T-helper 1 cell treated with Interleukin-12 subunit alpha and Interleukin-12 subunit beta and Interleukin-4 antibody, amounts not matched to agents 30 ng/mL and 1 ng/mL, for 36 hours (primary cell): ENCODE measurements at regions not wholly inside any gene's neighbourhood (a gene's known extent, or its start where the extent isn't known, plus 50 kb on each side); places are given as distances from the start of the nearest gene placed in this dataset.

ENCODE experiments used
- intact Hi-C: fragments of 100-400 bp; cut with micrococcal nuclease; formaldehyde crosslinking; loops from one replicate; pipeline ENCODE4 v1.15.1; 2024

DNA sequence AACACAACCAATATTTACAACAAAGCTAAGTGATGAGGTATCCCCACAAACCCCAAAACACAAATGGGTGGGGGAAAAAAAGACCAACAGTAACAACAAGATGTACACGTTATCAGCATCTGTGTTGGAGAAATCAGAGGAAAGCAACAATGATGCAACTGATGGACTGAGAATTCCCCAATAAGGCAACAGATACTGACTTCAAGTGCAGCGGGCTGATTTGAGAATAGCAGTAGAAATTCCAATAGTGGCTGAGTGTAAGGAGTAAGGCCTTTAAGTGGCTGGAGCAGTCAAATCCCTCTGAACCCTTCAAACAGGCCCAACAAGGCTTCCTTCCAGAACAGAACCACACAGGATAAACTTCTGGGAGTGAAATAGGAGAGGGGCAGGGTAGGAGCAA lies 97.6 kb downstream of the TM2D1 start:
- intact Hi-C loops, result no loop called here

DNA sequence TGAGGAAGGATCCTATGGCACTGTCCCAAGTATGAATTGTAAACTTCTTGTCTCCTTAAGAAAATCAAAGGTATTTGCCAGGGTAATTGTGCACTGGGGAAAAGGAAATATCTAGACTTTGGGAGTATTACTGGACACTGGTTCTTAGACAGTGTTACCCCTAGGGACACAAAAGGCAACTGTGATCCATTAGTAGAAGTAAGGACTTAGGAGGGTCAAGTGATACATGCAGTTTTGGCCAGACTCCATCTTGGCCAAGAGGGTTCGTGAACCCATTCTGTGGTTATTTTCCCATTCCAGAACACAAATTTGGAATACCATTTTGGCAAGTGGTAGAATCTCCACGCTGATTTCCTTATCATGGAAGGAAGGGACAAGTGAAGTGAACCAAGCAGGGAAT lies 98.1 kb downstream of the TM2D1 start:
- intact Hi-C loops, result no loop called here

DNA sequence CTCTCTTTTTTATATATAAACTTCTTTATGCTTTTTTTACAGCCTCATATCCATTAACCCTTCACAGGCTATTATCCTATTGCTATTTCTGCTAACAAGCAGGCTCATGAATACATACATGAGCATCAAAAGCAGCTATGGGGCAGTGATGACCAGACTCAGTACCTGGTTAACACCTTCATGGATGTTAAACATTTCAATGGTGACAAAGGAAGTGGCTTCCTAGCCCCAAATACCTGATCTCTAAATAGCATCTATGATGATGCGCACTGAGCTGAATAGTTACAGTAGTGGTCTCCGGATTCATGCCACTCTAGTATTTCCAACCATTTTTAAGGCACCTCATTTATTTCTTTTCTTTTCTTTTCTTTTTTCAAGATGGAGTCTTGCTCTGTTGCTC lies 101.1 kb downstream of the TM2D1 start:
- intact Hi-C loops, result no loop called here

DNA sequence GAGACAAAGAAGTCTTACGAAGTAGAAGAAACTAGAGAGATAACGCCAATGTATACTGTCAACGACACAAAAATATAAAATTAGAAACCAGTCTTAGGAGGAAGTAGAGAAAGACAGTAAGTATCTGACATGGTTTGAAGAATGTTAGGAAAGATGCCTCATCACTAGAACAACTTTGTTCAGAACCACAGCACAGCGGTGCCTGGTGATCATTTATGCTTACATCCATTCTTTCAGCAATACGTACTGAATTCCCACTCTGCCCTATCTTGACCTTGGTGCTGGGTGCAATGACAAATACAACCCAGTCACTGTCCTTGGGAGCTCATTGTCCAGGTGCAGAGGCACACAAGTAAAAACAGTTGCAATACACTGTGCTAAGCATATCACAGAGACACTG lies 104.4 kb downstream of the TM2D1 start:
- intact Hi-C loops, result no loop called here

DNA sequence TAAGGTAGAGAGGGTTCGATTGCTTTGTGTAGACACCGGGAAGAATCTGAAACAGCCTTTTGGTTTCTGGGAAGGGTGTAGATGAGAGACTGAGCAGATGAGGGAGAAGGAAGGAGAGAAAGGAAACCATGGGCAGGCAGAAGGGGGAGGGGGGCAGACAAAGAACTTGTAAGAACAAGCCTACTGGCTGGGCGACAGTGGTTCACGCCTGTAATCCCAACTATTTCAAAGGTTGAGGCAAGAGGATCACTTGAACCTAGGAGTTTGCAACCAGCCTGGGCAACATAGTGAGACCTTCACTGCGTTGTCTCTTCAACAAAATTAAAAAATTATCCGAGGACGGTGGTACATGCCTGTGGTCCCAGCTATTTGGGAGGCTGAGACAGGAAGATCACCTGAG lies 106.2 kb downstream of the TM2D1 start:
- intact Hi-C loops, result no loop called here

DNA sequence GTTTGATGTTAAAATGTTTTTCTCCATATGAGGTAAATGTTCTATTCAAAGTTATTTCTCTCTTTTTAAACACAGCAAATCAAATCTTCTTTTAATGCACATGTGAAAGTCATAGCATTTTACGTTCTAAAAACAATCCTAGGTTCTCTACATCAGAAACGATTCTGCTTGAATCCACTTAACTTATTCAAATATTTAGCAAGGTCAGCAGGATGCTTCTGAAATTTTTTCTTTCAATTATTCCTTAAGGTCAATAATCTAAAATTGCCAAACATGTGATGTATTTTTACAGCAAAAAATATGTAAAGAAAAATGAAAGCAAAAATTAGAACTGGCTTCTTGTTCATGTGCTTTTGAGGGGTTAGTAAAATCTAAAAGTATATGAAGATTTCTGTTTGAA lies 106.7 kb downstream of the TM2D1 start:
- intact Hi-C loops, result no loop called here

DNA sequence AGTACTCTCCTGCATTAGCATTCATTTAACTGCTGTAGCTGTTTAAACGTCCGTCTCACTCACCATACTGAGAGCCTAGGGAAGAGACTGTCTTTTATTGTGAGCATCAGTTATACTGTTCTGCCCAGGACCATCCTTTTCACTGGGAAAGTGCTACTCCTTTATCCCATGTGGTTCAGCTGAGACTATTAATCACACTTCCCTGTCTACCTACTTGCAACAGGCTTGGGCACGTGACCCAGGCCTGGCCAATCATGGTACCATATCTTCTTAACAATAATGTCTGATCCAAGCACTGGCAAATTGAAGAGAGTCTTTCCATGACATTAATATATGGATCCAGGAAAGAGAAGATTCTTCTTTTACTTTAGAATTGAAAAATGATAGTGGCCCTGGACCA lies 108.1 kb downstream of the TM2D1 start:
- intact Hi-C loops, result no loop called here

DNA sequence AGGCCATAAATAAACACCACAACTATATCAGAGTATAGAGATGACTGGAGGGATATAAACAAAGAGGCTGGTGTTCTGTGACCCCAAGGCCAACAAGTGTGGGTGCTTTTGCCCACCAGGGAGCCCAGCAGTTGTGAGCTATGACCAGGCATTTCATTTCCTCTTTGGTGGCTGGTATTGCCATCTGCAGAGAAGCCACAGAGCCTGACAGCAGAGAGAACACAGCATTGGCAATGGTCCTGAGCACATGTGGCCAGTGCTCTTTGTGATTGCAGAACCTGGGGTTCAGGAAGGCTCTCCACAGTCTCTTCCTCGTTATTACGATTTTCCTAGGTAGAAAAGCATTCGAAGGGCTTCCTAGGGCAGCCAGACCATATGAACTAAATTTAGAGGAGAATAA lies 112.3 kb downstream of the TM2D1 start:
- intact Hi-C loops, result no loop called here

DNA sequence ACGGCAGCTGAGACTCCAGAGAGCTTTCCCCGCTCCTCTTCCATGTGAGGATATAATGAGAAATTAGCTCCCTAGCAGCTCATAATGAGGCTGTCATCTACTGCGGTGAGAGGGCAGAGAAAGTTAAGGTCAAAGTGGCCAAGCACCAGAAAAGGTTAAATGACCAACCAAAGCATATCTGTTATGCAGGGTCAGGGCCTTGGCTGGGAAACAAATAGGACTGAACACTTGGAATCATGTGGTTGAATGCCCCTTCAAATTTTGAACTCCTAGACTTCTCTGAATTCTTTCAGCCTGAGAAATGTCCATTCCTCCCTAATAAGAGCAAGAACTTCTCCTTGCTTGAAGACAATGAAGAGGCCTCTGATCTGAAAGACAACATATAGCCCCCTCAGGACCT lies 115.9 kb downstream of the TM2D1 start:
- intact Hi-C loops, result no loop called here

DNA sequence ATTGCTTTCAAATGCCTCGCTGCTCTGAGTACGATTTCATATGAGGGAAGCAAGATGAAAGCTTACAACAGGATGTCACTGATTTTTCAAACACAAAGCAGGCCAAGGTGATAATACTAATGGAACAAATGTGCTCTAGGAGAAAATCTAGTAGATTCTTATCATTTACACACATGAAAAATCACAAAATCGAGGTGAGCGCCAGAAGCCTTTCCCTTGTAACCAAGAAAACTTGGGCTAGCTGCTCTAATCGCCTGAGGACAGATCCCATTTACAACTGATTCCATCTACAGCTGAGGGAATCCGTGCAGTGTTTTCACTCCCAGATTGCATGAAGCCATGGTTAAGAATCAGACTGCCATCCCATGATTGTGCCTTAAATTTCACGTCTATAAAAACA lies 117.5 kb downstream of the TM2D1 start:
- intact Hi-C loops, result no loop called here

DNA sequence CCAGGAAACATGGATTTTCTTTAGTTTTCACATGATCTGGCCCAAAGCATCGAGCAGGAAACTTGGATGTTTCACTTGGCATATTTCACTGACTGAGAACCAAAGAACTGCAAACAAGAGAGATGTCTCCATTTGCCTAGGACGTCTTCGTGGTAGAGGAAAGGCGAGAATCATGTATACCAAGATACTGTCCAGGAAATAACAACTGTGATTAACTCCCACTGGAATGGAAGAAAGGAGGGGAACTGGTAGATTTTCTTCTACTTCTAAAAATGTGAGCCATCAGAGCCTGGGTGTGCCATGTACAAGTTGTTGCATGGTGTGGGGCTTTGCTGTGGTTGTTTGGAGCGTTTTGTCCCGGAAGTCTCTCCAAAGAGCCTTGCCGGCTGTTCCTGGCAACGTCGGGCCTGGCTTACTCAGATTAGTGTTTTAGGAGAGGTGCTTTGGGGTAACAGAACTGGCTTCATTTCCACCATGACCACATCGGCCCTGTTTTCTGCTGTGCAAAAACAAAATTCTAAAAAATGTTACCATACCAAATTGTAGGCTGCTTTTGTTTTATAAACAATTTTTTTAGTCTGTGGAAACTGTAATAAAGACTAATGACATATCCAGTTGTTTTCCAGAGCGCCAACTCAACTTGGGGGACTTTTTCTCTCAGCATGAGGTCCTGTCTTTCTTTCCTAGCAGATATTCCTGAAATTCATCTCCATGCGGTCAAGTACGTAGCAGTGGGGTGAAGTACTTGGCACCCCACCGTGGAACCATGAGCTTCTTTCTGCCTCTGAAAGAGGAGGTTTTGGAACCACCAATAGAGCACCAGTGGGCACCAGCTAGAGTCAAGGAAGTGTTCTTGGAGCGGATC lies 118.3 kb downstream of the TM2D1 start:
- intact Hi-C loops, result no loop called here

DNA sequence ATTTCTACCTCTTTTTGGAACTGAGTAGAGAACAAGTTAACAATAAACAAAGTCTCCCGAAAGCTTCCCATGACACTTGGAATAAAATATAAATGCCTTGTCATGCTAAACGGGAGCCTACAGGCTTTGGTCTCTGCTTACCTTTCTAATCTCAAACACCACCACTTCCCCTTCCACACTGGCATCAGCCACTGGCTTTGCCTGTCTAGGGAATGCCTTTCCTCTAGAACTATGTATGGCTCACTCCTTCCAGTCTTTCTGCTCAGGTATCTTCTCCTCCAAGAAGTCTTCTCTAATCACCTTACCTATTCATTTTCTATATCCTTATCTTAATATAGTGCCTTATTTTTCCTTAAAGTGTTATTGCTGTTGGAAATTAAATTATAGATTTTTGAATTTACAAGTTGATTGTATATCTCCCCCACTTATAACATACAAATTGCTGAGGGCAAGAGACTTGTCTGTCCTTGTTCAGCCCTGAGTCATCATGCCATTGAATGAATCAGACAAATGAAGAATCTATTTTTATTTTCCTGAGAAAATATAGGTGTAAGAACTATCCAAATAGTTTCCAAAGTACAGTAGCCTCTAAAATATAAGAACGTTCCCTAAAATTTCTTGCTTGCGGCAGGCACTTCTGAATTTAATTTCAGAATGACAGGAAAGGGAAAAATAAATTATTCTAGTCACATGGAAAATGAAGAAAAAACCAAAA lies 119.2 kb downstream of the TM2D1 start:
- intact Hi-C loops, result no loop called here

DNA sequence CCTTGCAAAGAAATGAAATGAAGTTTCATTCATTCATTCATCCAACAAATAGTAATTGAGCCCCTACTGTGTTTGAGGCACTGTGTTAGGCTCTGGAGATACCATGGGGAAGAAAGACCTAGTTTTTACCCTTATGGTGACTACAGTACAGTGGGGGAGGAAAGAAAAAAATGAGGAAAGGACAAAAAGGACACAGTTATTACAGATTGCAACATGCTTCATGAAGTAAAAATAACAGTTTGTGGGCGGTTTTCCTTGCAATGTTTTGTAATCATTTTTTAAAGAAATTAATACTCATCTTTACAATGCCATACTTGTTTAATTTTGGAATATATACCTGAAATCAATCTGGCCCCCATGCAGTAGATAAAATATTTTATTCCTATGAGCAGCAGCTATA lies 120.3 kb downstream of the TM2D1 start:
- intact Hi-C loops, result no loop called here

DNA sequence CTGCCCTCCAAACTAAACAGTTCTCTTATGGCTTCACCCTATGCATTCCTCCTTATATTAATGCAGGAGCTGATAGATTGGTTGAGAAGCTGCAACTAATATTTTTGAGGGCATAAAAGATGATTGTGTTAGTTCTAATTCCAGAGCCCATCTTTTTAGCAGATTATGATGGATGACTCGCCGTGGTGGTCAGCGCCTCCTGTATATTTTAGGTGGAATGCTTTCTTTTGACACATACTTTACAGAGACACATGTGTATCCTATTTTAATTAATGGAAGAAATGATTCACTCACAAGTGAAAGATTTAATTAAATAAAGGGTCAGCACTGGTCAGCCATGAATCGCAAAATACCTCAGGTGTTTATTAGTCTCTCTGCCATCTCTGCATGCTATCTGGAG lies 120.7 kb downstream of the TM2D1 start:
- intact Hi-C loops, result no loop called here

DNA sequence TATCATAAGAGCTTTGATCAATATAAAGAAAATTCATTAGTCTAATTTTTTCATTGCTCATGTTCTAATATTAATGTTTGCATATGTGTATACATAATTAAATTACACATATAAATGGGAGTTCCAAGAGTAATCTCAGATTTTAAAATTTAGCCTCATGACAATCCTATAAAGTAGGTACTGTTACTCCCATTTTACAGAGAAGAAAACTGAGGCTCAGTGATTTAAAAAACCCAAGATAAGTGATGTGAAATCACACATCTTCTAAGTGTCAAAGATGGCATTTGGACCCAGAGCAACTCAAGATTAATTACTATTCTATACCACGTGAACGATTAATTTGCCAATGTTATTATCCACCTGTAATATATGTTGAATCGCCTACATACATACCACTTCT lies 122.3 kb downstream of the TM2D1 start:
- intact Hi-C loops, result no loop called here

DNA sequence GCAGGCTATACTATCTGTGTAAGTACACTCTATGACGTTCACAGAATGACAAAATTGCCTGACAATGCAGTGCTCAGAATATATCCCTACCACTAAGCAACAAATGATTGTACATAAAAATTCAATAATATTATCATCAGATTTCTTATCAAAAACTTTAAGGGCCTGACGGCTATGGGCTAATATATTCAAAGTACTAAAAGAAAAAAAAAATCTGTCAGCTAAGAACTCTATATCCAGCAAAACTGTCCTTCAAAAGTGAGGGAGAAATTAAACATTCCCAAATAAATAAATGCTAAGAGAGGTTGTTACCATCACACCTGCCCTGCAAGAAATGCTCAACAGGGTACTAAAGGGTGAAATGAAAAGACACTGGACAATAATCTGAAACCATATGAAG lies 127.3 kb downstream of the TM2D1 start:
- intact Hi-C loops, result no loop called here

DNA sequence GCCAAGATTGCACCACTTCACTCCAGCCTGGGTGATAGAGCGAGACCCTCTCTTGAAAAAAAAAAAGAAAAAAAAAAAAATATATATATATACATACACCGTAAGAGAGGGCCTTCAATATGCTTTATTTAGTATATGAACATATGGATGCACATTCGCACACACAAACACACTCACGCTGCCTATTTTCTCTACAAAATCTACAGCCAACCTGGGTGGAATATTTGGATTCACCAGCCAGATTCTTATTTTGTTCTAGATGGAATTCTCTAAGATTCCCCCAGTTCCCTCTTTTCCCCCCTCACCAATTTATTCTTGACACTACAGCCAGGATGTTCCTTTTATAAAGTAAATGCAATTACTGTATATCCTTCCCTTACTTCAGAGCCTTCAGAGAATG lies 131.6 kb downstream of the TM2D1 start:
- intact Hi-C loops, result no loop called here

DNA sequence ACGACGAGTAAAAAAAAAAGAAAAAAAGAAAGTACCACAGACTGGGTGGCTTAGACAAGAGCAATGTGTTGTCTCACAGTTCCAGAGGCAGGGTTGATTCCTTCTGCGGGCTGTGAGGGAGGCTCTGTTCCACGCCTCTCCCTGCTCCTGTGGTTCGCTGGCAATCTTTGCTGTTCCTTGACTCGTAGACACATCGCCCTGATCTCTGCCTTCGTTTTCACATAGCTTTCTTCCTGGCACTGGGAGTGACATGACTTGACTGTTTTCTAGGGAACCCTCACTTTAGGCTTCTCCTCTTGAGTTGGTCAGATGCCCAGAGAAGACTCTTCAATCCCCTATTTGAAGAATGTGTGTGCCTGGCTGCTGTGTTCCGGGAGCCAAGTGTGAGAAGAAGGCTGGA lies 133.6 kb downstream of the TM2D1 start:
- intact Hi-C loops, result no loop called here

DNA sequence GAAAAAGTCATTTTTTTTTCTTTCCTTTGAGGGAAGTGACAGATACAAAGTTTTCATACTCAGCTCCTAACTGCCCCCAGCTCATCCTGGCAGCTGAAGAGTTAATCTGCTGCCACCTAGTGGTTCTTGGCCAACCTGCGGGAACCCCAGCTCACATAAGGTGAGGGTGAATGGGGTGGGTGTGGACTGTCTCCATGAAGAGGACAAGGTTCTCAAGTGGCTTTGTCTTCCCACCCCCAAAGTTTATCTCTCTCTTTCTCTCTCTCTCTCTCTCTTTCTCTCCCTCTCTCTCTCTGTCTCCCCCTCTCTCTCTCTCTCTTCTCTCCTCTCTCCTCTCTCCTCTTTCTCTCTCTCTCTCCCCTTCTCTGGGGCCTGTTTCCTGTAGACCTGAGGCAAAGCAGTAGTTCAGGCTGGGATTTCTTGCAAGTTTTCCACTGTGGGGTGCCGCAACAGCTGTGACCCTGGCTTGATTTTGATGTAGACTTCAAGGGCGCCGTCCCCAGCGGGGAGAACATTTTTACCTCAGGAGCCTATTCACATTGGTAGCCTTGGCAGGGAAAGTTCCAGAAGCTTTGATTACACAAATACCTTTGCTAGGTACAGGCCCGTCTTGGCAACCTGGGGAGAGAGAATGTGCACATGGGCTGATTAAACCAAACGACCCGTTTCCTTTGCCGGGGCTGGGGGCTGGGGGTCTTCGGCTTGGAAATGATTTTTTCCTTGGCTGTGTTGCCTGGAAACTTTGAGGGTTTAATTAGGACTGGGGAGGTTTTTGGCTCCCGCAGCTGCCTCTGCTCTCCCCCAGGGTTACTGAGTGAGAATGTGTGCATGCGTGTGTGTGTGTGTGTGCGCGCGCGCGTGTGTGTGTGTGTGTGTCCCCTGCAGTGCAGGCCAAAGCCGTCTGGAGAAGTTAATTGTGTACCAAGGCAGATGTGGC lies 135.9 kb downstream of the TM2D1 start:
- intact Hi-C loops, result loop anchor here (1.0 to 10.0 kb wide), 6 partner anchors 136 to 1612 kb away; no protein-coding TSS in a partner anchor

DNA sequence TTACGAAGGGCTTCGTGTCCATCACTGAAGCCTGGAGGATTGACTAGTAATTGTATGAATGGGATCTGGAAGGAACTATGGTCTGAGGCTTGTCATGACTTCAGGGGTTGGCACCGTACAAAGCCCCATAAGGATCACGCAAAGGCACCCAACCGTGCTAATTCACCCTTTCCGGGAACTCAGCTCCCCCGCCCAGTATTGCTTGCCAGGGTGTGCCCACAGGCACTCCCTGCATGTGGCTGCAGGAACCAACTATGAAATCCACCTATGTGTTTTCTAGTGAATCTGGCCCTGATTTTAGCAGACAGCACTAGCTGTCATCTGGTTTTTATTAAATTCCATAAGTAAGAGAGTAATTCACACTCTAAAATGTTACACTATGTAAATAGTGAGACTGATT lies 139.2 kb downstream of the TM2D1 start:
- intact Hi-C loops, result loop anchor here (5.0 to 10.0 kb wide), 2 partner anchors 231 to 1608 kb away; no protein-coding TSS in a partner anchor

DNA sequence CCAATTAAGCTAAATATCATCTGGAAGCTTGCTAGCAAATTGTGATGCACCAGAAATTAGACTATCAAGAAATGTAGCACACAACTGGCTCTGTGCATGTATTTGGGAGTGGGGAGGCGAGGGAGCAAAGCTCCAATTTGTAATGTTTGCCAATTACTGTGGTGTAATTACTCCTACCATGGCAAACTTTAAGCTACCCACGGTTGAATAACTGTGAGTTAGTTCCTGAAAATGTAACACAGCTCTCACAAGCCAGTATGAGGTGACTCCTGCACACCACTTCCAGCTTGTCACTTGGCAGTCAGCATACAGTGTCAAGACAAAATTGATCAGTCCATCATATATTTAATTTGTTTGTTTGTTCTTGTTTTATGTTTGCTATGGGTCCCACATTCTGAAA lies 141.2 kb downstream of the TM2D1 start:
- intact Hi-C loops, result loop anchor here (10.0 kb wide), 1 partner anchor 229 kb away; no protein-coding TSS in a partner anchor

DNA sequence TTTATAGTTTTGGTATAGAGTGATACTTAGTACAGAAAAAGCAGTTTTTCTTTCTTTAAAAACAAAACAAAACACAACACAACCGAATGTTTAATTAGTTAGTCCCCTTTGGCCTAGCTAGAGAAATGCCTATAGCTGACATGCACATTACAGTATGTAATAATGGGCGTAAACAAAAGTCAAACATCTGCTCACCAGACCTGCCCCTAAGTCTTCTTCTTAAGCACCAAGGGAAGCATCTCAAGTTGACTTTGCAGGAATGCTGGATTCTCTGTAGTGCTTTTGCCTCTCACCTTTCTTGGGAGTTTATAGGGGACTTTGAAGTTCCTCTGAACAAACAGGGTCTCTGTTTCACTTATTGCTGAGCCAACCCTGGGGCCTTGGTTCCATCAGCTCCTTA lies 143.7 kb downstream of the TM2D1 start:
- intact Hi-C loops, result loop anchor here (10.0 kb wide), 1 partner anchor 226 kb away; no protein-coding TSS in a partner anchor
